GM12878 (cell line): ENCODE measurements at regions not wholly inside any gene's neighbourhood (a gene's known extent, or its start where the extent isn't known, plus 50 kb on each side); places are given as distances from the start of the nearest gene placed in this dataset.

ENCODE experiments used
- ATAC-seq: fragments of 200-7000 bp; cut with Tn5 transposase; 3 replicates; pipeline ENCODE4 v1.9.1; 2020; ENCODE audit warnings: mild to moderate bottlenecking, moderate library complexity
- BruUV-seq: library from RNA; stranded (reverse); fragments of 400-500 nt; replicated peaks from 2 replicates; lab custom pipeline; 2021; lab: Mats Ljungman, UMichigan
- CTCF ChIA-PET: fragments of 300-600 bp; sonication (Branson Sonifier 250); formaldehyde crosslinking; extraction: SDS; loops from one replicate; lab custom pipeline; 2021; ENCODE audit warnings: inconsistent platforms; lab: Yijun Ruan, JAX
- POLR2A ChIA-PET: fragments of 350-600 bp; formaldehyde crosslinking; extraction: SDS; loops from one replicate; lab custom pipeline; 2021; ENCODE audit warnings: inconsistent platforms; lab: Charles Lee
- RAD21 ChIA-PET: fragments of 300-600 bp; sonication (Branson Sonifier 250); formaldehyde crosslinking; loops from one replicate; lab custom pipeline; 2023; ENCODE audit warnings: antibody characterized with exemption; ENCODE audit not compliant: unreplicated experiment; lab: Charles Lee
- SMC1A ChIA-PET: fragments of 300-600 bp; sonication (Branson Sonifier 250); formaldehyde crosslinking; loops from one replicate; lab custom pipeline; 2023; ENCODE audit not compliant: unreplicated experiment, uncharacterized antibody; lab: Charles Lee
- DNase-seq: peaks from one replicate; pipeline ENCODE4 v3.0.0-alpha.2; 2011; ENCODE audit warnings: low read depth, low spot score
- FAIRE-seq: peaks from 3 replicates; lab custom pipeline; 2011; peaks lifted over from hg19 to GRCh38; lab: Jason Lieb, UNC
- H2AFZ ChIP-seq: 2 replicates; pipeline ENCODE4 v1.6.0; 2011; ENCODE audit warnings: low read depth, low read length, control low read depth; ENCODE audit not compliant: control insufficient read depth
- H3K27ac ChIP-seq: 2 replicates; pipeline ENCODE4 v1.5.1; 2011; ENCODE audit warnings: control low read depth; ENCODE audit not compliant: control insufficient read depth, insufficient read depth
- H3K27me3 ChIP-seq, 2 experiments: replicated peaks in 1 of 2; 2 replicates each; pipeline versions ENCODE4 v1.6.0 to v1.6.1; 2011; ENCODE audit warnings: low read length in 1 of 2; ENCODE audit not compliant: control insufficient read depth in 2 of 2, insufficient read depth in 2 of 2
- H3K36me3 ChIP-seq, 2 experiments: 2 replicates each; pipeline ENCODE4 v1.5.1; 2011; ENCODE audit warnings: low read length in 1 of 2; ENCODE audit not compliant: control insufficient read depth in 2 of 2, insufficient read depth in 2 of 2
- H3K4me1 ChIP-seq: 2 replicates; pipeline ENCODE4 v1.6.1; 2011; ENCODE audit warnings: mild to moderate bottlenecking, low read length, moderate library complexity, mixed read lengths; ENCODE audit not compliant: control insufficient read depth, insufficient read depth
- H3K4me2 ChIP-seq: 2 replicates; pipeline ENCODE4 v1.6.0; 2011; ENCODE audit warnings: control low read depth; ENCODE audit not compliant: control insufficient read depth, insufficient read depth
- H3K4me3 ChIP-seq: fragments of 200-600 bp; sonication (generic); 2 replicates; pipeline ENCODE4 v1.5.1; 2016
- H3K79me2 ChIP-seq: 2 replicates; pipeline ENCODE4 v1.6.0; 2011; ENCODE audit warnings: low read length; ENCODE audit not compliant: control insufficient read depth, insufficient read depth
- H3K9ac ChIP-seq: 2 replicates; pipeline ENCODE4 v1.8.0; 2011; ENCODE audit warnings: low read length, control low read depth, mixed read lengths; ENCODE audit not compliant: control insufficient read depth, insufficient read depth
- H3K9me3 ChIP-seq: replicated peaks from 3 replicates; pipeline ENCODE4 v1.5.1; 2011; ENCODE audit warnings: mild to moderate bottlenecking, low read length; ENCODE audit not compliant: control insufficient read depth, insufficient read depth
- H4K20me1 ChIP-seq: 2 replicates; pipeline ENCODE4 v1.6.0; 2011; ENCODE audit not compliant: control insufficient read depth, insufficient read depth
- CEBPZ ChIP-seq: fragments of 150-350 bp; IDR thresholded peaks from 2 replicates; pipeline ENCODE4 v1.6.1; 2016; ENCODE audit warnings: low read depth, low read length
- CUX1 ChIP-seq: IDR thresholded peaks from 2 replicates; pipeline ENCODE4 v1.6.1; 2012; ENCODE audit warnings: improper control_type of control experiment, low read depth, low read length; ENCODE audit not compliant: insufficient replicate concordance
- JUNB ChIP-seq: IDR thresholded peaks from 2 replicates; pipeline ENCODE4 v1.6.1; 2016; ENCODE audit warnings: antibody characterized with exemption, mild to moderate bottlenecking
- LARP7 ChIP-seq: fragments of 450-650 bp; IDR thresholded peaks from 2 replicates; pipeline ENCODE4 v1.6.1; 2017; ENCODE audit warnings: mild to moderate bottlenecking
- NBN ChIP-seq: fragments of 450-650 bp; IDR thresholded peaks from 2 replicates; pipeline ENCODE4 v1.6.1; 2016
- RAD21 ChIP-seq: IDR thresholded peaks from 2 replicates; pipeline ENCODE4 v1.6.1; 2011; ENCODE audit warnings: mild to moderate bottlenecking, low read depth, low read length, moderate library complexity; ENCODE audit not compliant: insufficient read depth
- RAD51 ChIP-seq: fragments of 450-650 bp; IDR thresholded peaks from 2 replicates; pipeline ENCODE4 v1.6.1; 2016; ENCODE audit warnings: moderate library complexity, mild to moderate bottlenecking, inconsistent platforms
- SREBF2 ChIP-seq: IDR thresholded peaks from 2 replicates; pipeline ENCODE4 v1.6.1; 2012; ENCODE audit warnings: mild to moderate bottlenecking, low read length
- ZBTB33 ChIP-seq: fragments of 450-650 bp; IDR thresholded peaks from 2 replicates; pipeline ENCODE4 v1.6.1; 2017; ENCODE audit warnings: mild to moderate bottlenecking
- ZNF622 ChIP-seq: fragments of 450-650 bp; IDR thresholded peaks from 2 replicates; pipeline ENCODE4 v1.6.1; 2017; ENCODE audit warnings: mild to moderate bottlenecking, inconsistent platforms
- WGBS: methylation state at CpG from one replicate; pipeline ENCODE4 v1.1.6; 2016; ENCODE audit warnings: low lambda C conversion rate; ENCODE audit not compliant: insufficient replicate concordance, insufficient coverage; ENCODE audit errors: missing lambda C conversion rate; 5-methylcytosine and 5-hydroxymethylcytosine counted together
- in situ Hi-C: fragments of 300-500 bp; cut with MboI; formaldehyde crosslinking; loops from 9 replicates; pipeline ENCODE4 v1.14.3; 2018; ENCODE audit warnings: mixed read lengths
- intact Hi-C: fragments of 100-400 bp; cut with micrococcal nuclease; formaldehyde crosslinking; loops from one replicate; pipeline ENCODE4 v1.14.2; 2022; ENCODE audit not compliant: unreplicated experiment
- TF ChIP-seq, protein P1 (sequence below): fragments of 450-650 bp; formaldehyde crosslinking; IDR thresholded peaks from 2 replicates; pipeline ENCODE4 v1.4.0; 2020; ENCODE audit warnings: mild to moderate bottlenecking, moderate library complexity

DNA sequence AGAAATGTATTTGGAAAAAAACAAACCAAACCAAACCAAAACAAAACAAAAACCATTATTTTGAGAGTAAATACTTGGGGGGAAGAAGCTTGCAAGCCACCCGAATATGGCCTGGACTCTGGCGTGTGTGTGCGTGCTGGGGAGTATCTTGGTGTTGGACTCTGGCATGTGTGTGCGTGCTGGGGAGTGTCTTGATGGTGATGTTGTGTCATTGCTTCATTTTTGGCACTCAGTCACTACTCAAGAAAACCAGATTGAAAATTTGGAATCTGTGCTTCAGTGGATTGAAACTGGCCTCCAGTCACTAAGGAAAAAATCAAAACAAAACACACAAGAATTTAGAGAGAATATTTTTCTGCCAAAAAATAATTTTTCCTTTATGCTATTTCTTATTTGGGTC, 76.1 kb downstream of the ARRDC3 start:
- WGBS, result 89% methylated on average over 4 of the region's 4 CpGs
- in situ Hi-C loops (no loop called here), intact Hi-C loops (no loop called here)
- ChIA-PET RAD21 (no interaction called here), POLR2A (no interaction called here), SMC1A (no interaction called here), CTCF (interaction anchor here (0.9 kb wide), 1 partner anchor 80 kb away, joined by 3 read pairs; no protein-coding TSS in a partner anchor)
- Histone ChIP-seq H4K20me1 (no peaks in the 10 kb centered on the region), H3K4me1 (peaks cover 11% of the 10 kb centered on the region), H3K27ac (no peak overlapping the region), H3K79me2 (no peaks in the 10 kb centered on the region), H3K9me3 (no peaks in the 10 kb centered on the region), H3K9ac (no peak overlapping the region), H3K4me3 (no peak overlapping the region), H3K4me2 (no peak overlapping the region), H3K27me3 (no peaks in the 10 kb centered on the region), H3K36me3 (no peaks in the 10 kb centered on the region), H2AFZ (no peak overlapping the region)
- no peak for DNase-seq
- FAIRE-seq, result no peak
- BruUV-seq, result no TSS peak
- ATAC-seq, result no peak
- TF ChIP-seq RAD51 (no peak), CEBPZ (no peak), NBN (no peak), ZNF622 (no peak), RAD21 (no peak), LARP7 (no peak), JUNB (no peak), CUX1 (no peak), ZBTB33 (no peak), SREBF2 (no peak)
- TF ChIP-seq, protein P1, sequence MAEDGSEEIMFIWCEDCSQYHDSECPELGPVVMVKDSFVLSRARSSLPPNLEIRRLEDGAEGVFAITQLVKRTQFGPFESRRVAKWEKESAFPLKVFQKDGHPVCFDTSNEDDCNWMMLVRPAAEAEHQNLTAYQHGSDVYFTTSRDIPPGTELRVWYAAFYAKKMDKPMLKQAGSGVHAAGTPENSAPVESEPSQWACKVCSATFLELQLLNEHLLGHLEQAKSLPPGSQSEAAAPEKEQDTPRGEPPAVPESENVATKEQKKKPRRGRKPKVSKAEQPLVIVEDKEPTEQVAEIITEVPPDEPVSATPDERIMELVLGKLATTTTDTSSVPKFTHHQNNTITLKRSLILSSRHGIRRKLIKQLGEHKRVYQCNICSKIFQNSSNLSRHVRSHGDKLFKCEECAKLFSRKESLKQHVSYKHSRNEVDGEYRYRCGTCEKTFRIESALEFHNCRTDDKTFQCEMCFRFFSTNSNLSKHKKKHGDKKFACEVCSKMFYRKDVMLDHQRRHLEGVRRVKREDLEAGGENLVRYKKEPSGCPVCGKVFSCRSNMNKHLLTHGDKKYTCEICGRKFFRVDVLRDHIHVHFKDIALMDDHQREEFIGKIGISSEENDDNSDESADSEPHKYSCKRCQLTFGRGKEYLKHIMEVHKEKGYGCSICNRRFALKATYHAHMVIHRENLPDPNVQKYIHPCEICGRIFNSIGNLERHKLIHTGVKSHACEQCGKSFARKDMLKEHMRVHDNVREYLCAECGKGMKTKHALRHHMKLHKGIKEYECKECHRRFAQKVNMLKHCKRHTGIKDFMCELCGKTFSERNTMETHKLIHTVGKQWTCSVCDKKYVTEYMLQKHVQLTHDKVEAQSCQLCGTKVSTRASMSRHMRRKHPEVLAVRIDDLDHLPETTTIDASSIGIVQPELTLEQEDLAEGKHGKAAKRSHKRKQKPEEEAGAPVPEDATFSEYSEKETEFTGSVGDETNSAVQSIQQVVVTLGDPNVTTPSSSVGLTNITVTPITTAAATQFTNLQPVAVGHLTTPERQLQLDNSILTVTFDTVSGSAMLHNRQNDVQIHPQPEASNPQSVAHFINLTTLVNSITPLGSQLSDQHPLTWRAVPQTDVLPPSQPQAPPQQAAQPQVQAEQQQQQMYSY (CRISPR knock-in tag), result no peak
